ENCODE measurements at regions not wholly inside any gene's neighbourhood (a gene's known extent, or its start where the extent isn't known, plus 50 kb on each side); places are given as distances from the start of the nearest gene placed in this dataset.

- Mint-ChIP-seq H3K9me3 (ENCODE audit: unreplicated experiment) (peaks cover 4% of the 10 kb centered on the region), H3K4me1 (ENCODE audit: unreplicated experiment) (peaks cover 10% of the 10 kb centered on the region), H3K27me3 (ENCODE audit: unreplicated experiment) (no peaks in the 10 kb centered on the region), H3K4me3 (ENCODE audit: unreplicated experiment) (no peak overlapping the region), H3K27ac (ENCODE audit: unreplicated experiment) (no peak overlapping the region), H3K36me3 (ENCODE audit: low read depth, unreplicated experiment) (peaks cover 7% of the 10 kb centered on the region)
- no peak for DNase-seq (ENCODE audit: low spot score)
- TF ChIP-seq CTCF (IDR thresholded peaks at IDR 0.05; ENCODE audit: unreplicated experiment) = no peak
These were observed 171.4 kb upstream of the AFDN start for GRCh38 chr6:167655174-167655821.

- Mint-ChIP-seq H3K4me1 (ENCODE audit: unreplicated experiment) (peaks cover 10% of the 10 kb centered on the region), H3K36me3 (ENCODE audit: low read depth, unreplicated experiment) (peaks cover 7% of the 10 kb centered on the region), H3K4me3 (ENCODE audit: unreplicated experiment) (no peak overlapping the region), H3K9me3 (ENCODE audit: unreplicated experiment) (peaks cover 4% of the 10 kb centered on the region), H3K27ac (ENCODE audit: unreplicated experiment) (no peak overlapping the region), H3K27me3 (ENCODE audit: unreplicated experiment) (peaks cover 3% of the 10 kb centered on the region)
- no peak for TF ChIP-seq CTCF (IDR thresholded peaks at IDR 0.05; ENCODE audit: unreplicated experiment)
- DNase-seq (ENCODE audit: low spot score) = no peak
These were observed 168.6 kb upstream of the AFDN start for GRCh38 chr6:167658106-167658505.

GRCh38 chr6:167659046-167659445, 167.7 kb upstream of the AFDN start:
- H3K27me3 Mint-ChIP-seq (ENCODE audit: unreplicated experiment) = peaks cover 3% of the 10 kb centered on the region

GRCh38 chr6:167660424-167660823, 166.3 kb upstream of the AFDN start:
- no peak for DNase-seq (ENCODE audit: low spot score)
- no peaks in the 10 kb centered on the region for H3K9me3 Mint-ChIP-seq (ENCODE audit: unreplicated experiment)
- no peaks in the 10 kb centered on the region for H3K36me3 Mint-ChIP-seq (ENCODE audit: low read depth, unreplicated experiment)
- no peak overlapping the region for H3K4me3 Mint-ChIP-seq (ENCODE audit: unreplicated experiment)
- TF ChIP-seq CTCF (IDR thresholded peaks at IDR 0.05; ENCODE audit: unreplicated experiment) = no peak
- H3K4me1 Mint-ChIP-seq (ENCODE audit: unreplicated experiment) = peaks cover 7% of the 10 kb centered on the region
- peaks cover 5% of the 10 kb centered on the region for H3K27me3 Mint-ChIP-seq (ENCODE audit: unreplicated experiment)
- H3K27ac Mint-ChIP-seq (ENCODE audit: unreplicated experiment) = no peak overlapping the region

More at GRCh38 chr6:167659046-167659445, 167.7 kb upstream of the AFDN start:
- Mint-ChIP-seq H3K36me3 (ENCODE audit: low read depth, unreplicated experiment) (no peaks in the 10 kb centered on the region), H3K4me1 (ENCODE audit: unreplicated experiment) (peaks cover under 1% of the 10 kb centered on the region), H3K9me3 (ENCODE audit: unreplicated experiment) (no peaks in the 10 kb centered on the region), H3K27ac (ENCODE audit: unreplicated experiment) (no peak overlapping the region), H3K4me3 (ENCODE audit: unreplicated experiment) (no peak overlapping the region)
- DNase-seq (ENCODE audit: low spot score) = no peak
- no peak for TF ChIP-seq CTCF (IDR thresholded peaks at IDR 0.05; ENCODE audit: unreplicated experiment)

GRCh38 chr6:167660944-167661551, 165.7 kb upstream of the AFDN start:
- Mint-ChIP-seq H3K27me3 (ENCODE audit: unreplicated experiment) (peaks cover 7% of the 10 kb centered on the region), H3K27ac (ENCODE audit: unreplicated experiment) (no peak overlapping the region), H3K9me3 (ENCODE audit: unreplicated experiment) (no peaks in the 10 kb centered on the region), H3K4me3 (ENCODE audit: unreplicated experiment) (no peak overlapping the region), H3K4me1 (ENCODE audit: unreplicated experiment) (peaks cover 11% of the 10 kb centered on the region), H3K36me3 (ENCODE audit: low read depth, unreplicated experiment) (no peaks in the 10 kb centered on the region)
- DNase-seq (ENCODE audit: low spot score) = no peak
- no peak for TF ChIP-seq CTCF (IDR thresholded peaks at IDR 0.05; ENCODE audit: unreplicated experiment)

Measured in endothelial cell (in vitro differentiated cells).